NAMALWA (cell line): ENCODE measurements at regions not wholly inside any gene's neighbourhood (a gene's known extent, or its start where the extent isn't known, plus 50 kb on each side); places are given as distances from the start of the nearest gene placed in this dataset.
A peak's percentile ranks its signal among the peaks of the same experiment; 100 is the strongest.
"Not testable (repeated sequence)": the region's sequence is repeated elsewhere in the genome, so short reads cannot be mapped to it uniquely, and the experiment has no call there.

Experiments
- DNase-seq: peaks from one replicate; pipeline ENCODE4 v3.0.0-alpha.2; 2015; ENCODE audit warnings: low spot score

- no peak for DNase-seq
These were observed 91.1 kb upstream of the SKAP2 start for GRCh38 chr7:26955516-26955915.

DNA sequence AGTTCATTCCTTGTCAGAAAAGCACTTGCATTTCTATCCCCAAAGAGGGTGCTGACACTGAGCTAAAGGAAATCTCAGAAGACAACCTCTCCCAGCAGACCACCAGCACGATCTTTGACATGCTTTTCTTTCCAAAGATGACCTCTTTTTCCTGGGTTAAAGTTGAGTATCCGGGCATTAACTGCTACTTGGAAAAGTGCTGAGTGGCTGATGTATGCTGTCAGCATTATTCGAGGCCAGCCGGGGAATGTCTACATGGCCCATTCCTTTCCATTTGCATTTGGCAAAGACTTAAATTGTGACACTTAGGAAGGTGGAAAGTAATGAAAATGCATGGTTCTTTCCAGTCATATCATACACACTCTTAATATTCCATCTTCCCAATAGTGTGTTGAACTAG is 90.6 kb upstream of the SKAP2 start:
- DNase-seq = no peak

DNA sequence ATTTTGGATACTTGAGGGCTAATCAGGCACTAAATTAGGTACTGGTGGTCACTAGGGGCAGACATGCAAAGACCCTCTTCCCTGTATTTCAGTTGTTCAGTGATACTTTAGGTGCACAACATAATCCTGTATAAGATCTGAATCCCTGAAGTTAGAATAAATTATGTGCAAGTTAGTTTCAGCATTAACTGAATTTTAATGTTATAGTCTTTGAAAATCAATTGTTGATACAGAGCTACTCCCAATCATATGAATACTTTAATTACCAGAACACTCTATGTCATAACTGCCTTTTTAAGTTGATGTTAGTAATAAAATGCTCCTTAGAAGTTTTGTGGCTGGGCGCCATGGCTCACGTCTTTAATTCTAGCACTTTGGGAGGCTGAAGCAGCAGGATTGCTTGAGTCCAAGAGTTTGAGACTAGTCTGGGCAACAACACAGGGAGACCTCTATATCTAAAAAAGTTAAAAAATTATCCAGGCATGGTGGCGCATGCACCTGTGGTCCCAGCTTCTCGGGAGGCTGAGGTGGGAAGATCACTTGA is 87.1 kb upstream of the SKAP2 start:
- no peak for DNase-seq

GRCh38 chr7:26950889-26951288 is 86.5 kb upstream of the SKAP2 start:
- no peak for DNase-seq

GRCh38 chr7:26949319-26949718 is 84.9 kb upstream of the SKAP2 start:
- DNase-seq = no peak

GRCh38 chr7:26948617-26949118 is 84.3 kb upstream of the SKAP2 start:
- no peak for DNase-seq

- DNase-seq = peak; percentile 24
These were observed 80.3 kb upstream of the SKAP2 start for GRCh38 chr7:26944501-26945358.

DNA sequence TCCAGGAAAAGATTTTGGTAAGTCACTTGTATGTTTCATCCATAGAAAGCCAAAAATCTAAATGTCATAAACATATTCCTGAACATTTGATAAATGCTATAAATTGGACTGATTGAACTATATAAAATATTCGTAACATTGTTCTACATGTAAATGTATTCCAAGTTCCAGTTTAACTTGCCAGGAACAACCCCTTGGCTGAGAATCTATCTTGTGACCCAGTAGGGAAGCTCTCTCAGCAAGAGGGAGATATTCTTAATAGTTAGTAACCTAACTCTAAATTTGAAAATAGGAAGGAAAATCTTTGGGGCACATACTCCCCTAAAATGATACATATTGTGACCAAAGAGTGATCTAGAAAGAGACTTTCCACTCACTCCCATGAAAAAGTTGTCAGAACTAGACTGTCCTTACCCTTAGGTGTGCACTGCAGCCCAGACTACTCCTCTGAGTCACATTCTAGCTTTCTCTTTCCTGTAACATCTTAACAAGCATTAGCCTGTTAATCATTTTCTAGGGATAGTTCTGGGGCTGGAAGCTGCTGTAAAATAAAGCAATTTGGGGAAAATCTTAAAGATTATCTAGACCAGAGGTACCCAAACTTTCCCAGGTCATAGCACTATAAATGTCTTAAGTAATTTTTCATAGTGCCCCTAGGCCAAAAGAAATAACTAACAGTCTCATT is 73.7 kb upstream of the SKAP2 start:
- no peak for DNase-seq

- DNase-seq = no peak
These were observed 72.9 kb upstream of the SKAP2 start for GRCh38 chr7:26937306-26937705.

- not testable (repeated sequence) for DNase-seq
These were observed 68.2 kb upstream of the SKAP2 start for GRCh38 chr7:26932616-26933015.

DNA sequence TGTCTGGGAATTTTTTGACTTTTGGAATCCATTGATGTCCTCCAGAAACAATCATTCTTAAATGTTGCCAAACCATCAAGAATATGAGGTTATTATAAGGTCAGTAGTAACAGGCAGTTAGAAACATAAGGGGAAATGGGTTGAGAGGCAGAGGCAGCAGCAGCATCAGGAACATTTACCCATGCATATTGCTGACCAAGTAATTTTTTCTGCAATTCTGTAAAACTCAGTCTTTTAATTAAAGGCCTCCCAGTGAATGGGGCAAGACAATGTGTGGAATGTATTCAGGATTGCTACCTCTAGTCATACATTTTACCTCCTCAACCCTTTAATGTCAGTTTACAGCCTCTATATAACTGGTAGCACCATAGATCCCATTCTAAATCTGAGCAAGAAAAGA is 66.5 kb upstream of the SKAP2 start:
- no peak for DNase-seq

DNA sequence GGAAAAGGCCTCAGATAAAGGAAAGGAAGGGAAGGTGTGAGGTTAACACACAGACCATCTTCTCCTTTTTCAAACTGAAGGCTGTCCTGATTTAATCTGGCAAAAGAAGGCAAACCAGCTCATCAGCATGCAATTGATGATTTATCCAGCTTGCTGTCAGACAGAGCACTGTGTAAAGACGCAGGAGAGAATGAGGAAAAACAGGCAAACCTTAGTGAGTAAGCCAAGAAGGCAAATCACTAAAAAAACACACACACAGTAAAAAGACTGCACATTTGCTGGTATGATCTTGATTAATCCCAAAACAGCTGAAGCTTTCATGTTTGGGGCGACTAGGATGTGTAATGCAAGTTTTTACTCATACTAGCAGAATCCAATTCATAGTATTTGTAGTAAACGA is 65.8 kb upstream of the SKAP2 start:
- no peak for DNase-seq

GRCh38 chr7:26928703-26929347 is 64.4 kb upstream of the SKAP2 start:
- DNase-seq = no peak

DNA sequence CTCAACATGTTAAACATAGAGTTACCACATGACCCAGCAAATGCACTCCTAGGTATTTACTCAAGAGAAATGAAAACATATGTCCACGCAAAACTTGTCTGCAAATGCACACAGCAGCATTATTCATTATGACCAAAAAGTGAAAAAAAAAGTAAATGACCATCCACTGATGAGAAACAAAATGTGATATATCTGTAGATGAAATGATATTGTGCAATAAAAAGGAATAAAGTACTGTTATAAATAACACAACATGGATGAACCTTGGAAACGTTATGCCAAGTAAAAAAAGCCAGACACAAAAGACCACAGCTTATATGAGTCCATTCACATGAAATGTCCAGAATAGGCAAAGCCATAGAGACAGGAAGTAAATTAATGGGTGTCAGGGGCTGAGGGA is 61.4 kb upstream of the SKAP2 start:
- no peak for DNase-seq

DNA sequence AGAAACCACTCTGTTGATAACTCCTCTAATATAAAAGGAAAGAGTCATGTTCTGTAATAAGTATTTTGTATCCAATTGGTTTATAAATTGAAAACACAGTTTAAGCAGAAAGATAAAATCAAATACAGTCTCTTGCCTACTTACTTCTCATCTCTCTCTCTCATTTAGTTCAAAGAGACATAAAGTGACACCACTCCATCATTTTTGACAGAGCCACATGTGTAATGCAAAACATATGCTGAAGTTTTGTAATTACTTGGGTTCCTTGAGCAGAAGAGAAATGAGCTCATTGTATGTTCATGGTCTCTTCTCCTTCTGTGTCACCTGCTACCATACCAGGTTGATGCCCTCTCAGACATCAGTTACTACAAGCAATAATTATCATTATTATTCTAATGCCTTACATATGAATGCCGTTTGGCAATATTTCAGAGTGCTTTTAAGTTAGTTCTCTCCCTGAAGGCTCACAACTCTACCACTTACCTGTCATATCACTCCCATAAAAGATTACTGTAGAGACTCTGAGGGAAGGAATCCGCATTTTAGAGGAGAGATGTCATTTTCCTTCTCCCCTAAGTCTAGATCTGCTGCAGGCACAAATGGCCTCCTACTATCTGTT is 59.9 kb upstream of the SKAP2 start:
- DNase-seq = no peak

- no peak for DNase-seq
These were observed 55.6 kb upstream of the SKAP2 start for GRCh38 chr7:26919906-26920493.

DNA sequence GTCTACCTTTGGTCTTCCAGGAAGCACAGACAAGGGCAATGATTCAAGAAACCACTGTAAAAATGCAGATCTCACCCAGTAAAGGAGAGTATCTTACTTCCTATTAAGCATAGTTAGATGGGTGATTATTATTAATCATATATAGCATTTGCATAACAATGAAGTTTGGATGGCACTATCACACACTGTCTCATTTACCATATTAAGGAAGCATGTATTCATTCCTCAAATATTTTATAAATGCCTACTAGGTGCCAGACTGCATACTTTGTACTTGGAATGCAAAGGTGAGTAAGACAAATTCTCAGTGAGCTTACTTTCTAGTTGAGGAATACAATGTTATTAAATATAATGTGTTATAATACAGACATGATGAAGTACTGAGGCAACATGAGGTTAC is 53.9 kb upstream of the SKAP2 start:
- no peak for DNase-seq

DNA sequence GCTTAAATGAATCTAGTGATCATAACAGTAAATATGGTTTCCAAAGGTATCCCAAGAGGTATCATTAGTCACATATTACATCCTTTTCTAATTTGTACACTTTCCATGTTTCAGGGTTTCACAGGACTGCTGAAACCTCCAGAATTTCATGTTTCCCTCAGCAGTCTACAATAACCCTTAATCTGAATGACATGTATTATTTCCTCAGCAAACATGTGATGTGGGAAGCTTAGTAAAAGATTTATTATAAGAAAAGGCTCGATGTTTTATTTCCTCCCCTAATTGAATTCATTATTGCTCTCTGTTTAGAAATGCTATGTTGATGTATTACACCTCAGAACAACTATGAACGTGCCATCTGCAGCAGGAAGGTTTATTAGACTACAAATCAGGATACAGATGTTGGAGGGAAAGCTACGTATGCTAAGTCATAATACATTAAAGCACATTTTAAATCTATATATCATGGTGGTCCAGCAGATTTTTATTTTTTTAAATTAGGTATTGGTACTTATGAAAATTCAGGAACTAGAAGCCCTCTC is 52.5 kb upstream of the SKAP2 start:
- DNase-seq = no peak

DNA sequence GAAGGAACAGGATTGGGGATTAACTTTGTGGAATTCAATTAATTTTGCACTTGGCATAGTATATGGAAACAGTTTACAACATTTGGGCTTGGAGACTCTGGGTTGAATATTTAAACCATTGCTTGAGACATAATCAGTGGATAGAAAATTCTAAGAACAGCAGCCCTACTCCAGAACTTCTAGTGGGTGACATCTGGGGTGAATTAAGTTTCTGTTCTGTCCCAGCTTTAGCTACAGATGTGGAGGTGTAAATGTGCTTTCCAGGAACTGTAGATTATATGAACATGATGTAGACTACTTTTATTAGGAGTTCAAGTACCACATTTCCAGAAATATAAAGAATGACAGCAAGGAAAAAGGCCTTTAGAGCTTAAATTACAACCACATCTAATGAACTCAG is 51.9 kb upstream of the SKAP2 start:
- no peak for DNase-seq
